GM10248 (cell line): ENCODE measurements at regions not wholly inside any gene's neighbourhood (a gene's known extent, or its start where the extent isn't known, plus 50 kb on each side); places are given as distances from the start of the nearest gene placed in this dataset.

Experiments used
- CTCF ChIA-PET: fragments of 300-600 bp; sonication (Branson Sonifier 250); formaldehyde crosslinking; extraction: SDS; loops from one replicate; lab custom pipeline; 2021; ENCODE audit warnings: antibody characterized with exemption; lab: Yijun Ruan, JAX
- POLR2A ChIA-PET: fragments of 350-650 bp; sonication (Branson Sonifier 250); formaldehyde crosslinking; extraction: SDS; loops from one replicate; lab custom pipeline; 2020; ENCODE audit warnings: antibody characterized with exemption; lab: Yijun Ruan, JAX
- DNase-seq: peaks from one replicate; pipeline ENCODE4 v3.0.0; 2012; ENCODE audit errors: extremely low spot score
- CTCF ChIP-seq: IDR thresholded peaks from 2 replicates; pipeline ENCODE4 v1.5.1; 2012; ENCODE audit warnings: mild to moderate bottlenecking, low read depth; ENCODE audit errors: extremely low read depth, missing control alignments, control extremely low read depth

DNA sequence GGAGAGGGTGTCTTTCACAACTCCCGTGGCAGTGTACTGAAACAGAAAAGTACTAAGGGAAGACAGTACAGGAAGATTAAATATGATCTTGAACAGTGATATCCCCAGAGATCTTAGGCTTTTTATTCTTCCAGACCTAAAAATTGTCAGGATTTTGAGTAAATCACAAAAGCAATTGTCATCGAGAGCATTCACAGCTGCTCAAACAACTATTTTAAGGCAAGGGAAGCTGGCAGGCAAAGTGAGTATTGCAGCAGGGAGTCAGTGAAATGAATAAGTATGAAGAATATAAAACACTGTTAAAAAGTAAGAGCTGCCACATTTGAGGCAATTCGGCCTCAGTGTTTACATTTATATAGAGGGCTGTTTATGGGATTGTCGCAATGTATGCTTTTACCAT is 479.0 kb downstream of the CAAP1 start:
- DNase-seq: no peak
- no peak for TF ChIP-seq CTCF
- POLR2A ChIA-PET: no interaction called here
- CTCF ChIA-PET: interaction anchor here (0.9 to 2.1 kb wide), 3 partner anchors 9 to 15 kb away, joined by 4 to 8 read pairs (median 4); no protein-coding TSS in a partner anchor

GRCh38 chr9:26412446-26412845 is 480.2 kb downstream of the CAAP1 start:
- ChIA-PET POLR2A (no interaction called here), CTCF (interaction anchor here (0.8 kb wide), 1 partner anchor 10 kb away, joined by 3 read pairs; no protein-coding TSS in a partner anchor)
- no peak for DNase-seq
- TF ChIP-seq CTCF: no peak

DNA sequence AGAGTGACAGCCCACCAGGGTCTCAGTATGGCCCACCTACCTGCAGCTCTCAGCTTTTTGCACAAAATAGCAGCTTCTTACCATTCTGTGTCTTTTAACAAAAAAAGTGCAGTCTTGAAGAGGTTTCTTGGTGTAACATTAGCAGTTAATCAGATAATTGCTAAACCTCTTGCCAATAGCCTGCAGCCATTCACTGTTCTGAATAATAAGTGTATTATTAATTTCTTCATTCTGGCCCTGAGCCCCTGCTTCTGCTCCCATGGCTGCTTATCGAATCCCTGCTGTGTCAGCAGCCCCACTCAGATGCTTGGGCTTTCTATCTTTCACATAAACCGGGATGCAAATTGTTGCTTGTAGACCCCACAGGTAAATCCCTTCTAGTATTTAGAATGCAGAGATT is 485.9 kb downstream of the CAAP1 start:
- ChIA-PET POLR2A (no interaction called here), CTCF (interaction anchor here (1.9 kb wide), 1 partner anchor 9 kb away, joined by 7 read pairs; no protein-coding TSS in a partner anchor)
- TF ChIP-seq CTCF: no peak
- DNase-seq: no peak

- ChIA-PET CTCF (interaction anchor here (1.0 kb wide), 1 partner anchor 9 kb away, joined by 3 read pairs; no protein-coding TSS in a partner anchor), POLR2A (no interaction called here)
- no peak for TF ChIP-seq CTCF
- no peak for DNase-seq
Measured at GRCh38 chr9:26399556-26399955, 493.0 kb downstream of the CAAP1 start.

DNA sequence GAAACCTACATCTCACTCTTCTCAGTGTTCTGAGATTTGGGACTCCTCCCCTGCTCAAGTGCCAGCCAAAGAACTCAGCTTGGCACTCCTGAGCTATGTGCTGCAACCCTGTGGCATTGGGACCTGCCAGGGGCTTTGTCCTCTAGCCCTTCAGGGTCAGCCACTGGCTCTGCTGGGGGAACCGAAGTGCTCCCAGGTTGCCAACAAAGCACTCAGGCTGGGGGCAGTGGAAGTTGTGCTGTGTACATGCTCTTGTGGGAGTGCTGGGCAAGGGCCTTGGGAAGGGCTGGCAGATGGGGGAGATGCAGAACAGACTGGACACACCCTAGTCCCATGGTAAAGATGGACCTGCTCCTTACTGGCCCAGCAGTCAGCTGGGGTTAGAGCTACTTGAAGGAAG is 498.6 kb downstream of the CAAP1 start:
- no peak for DNase-seq

GRCh38 chr9:26392639-26393038 is 500.0 kb downstream of the CAAP1 start:
- POLR2A ChIA-PET: no interaction called here
- TF ChIP-seq CTCF: no peak
- CTCF ChIA-PET: interaction anchor here (1.3 kb wide), 1 partner anchor 11 kb away, joined by 3 read pairs; no protein-coding TSS in a partner anchor
- no peak for DNase-seq

More for the DNA sequence above, 498.6 kb downstream of the CAAP1 start:
- TF ChIP-seq CTCF: no peak
- ChIA-PET POLR2A (no interaction called here), CTCF (interaction anchor here (1.0 kb wide), 1 partner anchor 10 kb away, joined by 4 read pairs; no protein-coding TSS in a partner anchor)
